ENCODE measurements at regions not wholly inside any gene's neighbourhood (a gene's known extent, or its start where the extent isn't known, plus 50 kb on each side); places are given as distances from the start of the nearest gene placed in this dataset.

GRCh38 chr2:190809139-190809764 is 71.4 kb upstream of the GLS start:
- ChIA-PET POLR2A (no interaction called here), CTCF (no interaction called here)
- Mint-ChIP-seq H3K9me3 (ENCODE audit: insufficient read depth) (no peaks in the 10 kb centered on the region), H3K4me3 (no peak overlapping the region), H3K4me1 (peaks cover 9% of the 10 kb centered on the region), H3K27me3 (no peaks in the 10 kb centered on the region), H3K27ac (no peak overlapping the region)
- Histone ChIP-seq H3K9ac (ENCODE audit: low read length) (no peak overlapping the region), H3K4me3 (ENCODE audit: control extremely low read depth in 1 of 5, extremely low read depth in 1 of 5, insufficient read depth in 1 of 5, low read depth in 2 of 5, low read length in 4 of 5) (no peak overlapping the region), H3K27ac (ENCODE audit: low read length in 2 of 2) (no peak overlapping the region), H3K79me2 (ENCODE audit: control insufficient read depth, insufficient read depth, low read length) (no peaks in the 10 kb centered on the region), H3K4me2 (replicated peaks; ENCODE audit: low read depth, low read length, poor library complexity, severe bottlenecking) (no peak overlapping the region), H3K9me3 (ENCODE audit: control extremely low read depth in 1 of 3, control insufficient read depth in 2 of 3, insufficient read depth in 1 of 3, low read length in 2 of 3) (no peaks in the 10 kb centered on the region), H2AFZ (ENCODE audit: insufficient read depth, low read depth, low read length, poor library complexity, severe bottlenecking) (no peak overlapping the region), H3K4me1 (ENCODE audit: control insufficient read depth in 2 of 2, insufficient read depth in 2 of 2, low read length in 2 of 2) (no peaks in the 10 kb centered on the region), H3K27me3 (replicated peaks in 1 of 4; ENCODE audit: control extremely low read depth in 1 of 4, control insufficient read depth in 3 of 4, insufficient read depth in 4 of 4, low read length in 3 of 4) (no peaks in the 10 kb centered on the region), H3K36me3 (replicated peaks in 1 of 2; ENCODE audit: control extremely low read depth in 1 of 2, control insufficient read depth in 1 of 2, extremely low read depth in 1 of 2, insufficient read depth in 2 of 2, low read length in 1 of 2) (no peaks in the 10 kb centered on the region), H4K20me1 (ENCODE audit: control insufficient read depth, insufficient read depth, low read length, poor library complexity, severe bottlenecking) (no peaks in the 10 kb centered on the region)
- TF ChIP-seq CTCF (IDR thresholded peaks at IDR 0.05): no peak
- TF ChIP-seq EZH2 (IDR thresholded peaks at IDR 0.05; ENCODE audit: borderline replicate concordance, insufficient read depth, low read depth, low read length, poor library complexity, severe bottlenecking): no peak
- intact Hi-C loops (cut with micrococcal nuclease): no loop called here
- WGBS (ENCODE audit: insufficient coverage): 95% methylated on average over 3 of the region's 5 CpGs
- ATAC-seq (ENCODE audit: low read depth) (no peak), DNase-seq (no peak)

GRCh38 chr2:190809876-190810525 is 70.6 kb upstream of the GLS start:
- Mint-ChIP-seq H3K27me3 (no peaks in the 10 kb centered on the region), H3K9me3 (ENCODE audit: insufficient read depth) (no peaks in the 10 kb centered on the region), H3K27ac (no peak overlapping the region), H3K4me3 (no peak overlapping the region), H3K4me1 (peaks cover 9% of the 10 kb centered on the region)
- Histone ChIP-seq H3K27me3 (replicated peaks in 1 of 4; ENCODE audit: control extremely low read depth in 1 of 4, control insufficient read depth in 3 of 4, insufficient read depth in 4 of 4, low read length in 3 of 4) (no peaks in the 10 kb centered on the region), H3K27ac (ENCODE audit: low read length in 2 of 2) (no peak overlapping the region), H3K4me3 (ENCODE audit: control extremely low read depth in 1 of 5, extremely low read depth in 1 of 5, insufficient read depth in 1 of 5, low read depth in 2 of 5, low read length in 4 of 5) (no peak overlapping the region), H4K20me1 (ENCODE audit: control insufficient read depth, insufficient read depth, low read length, poor library complexity, severe bottlenecking) (no peaks in the 10 kb centered on the region), H3K9ac (ENCODE audit: low read length) (no peak overlapping the region), H2AFZ (ENCODE audit: insufficient read depth, low read depth, low read length, poor library complexity, severe bottlenecking) (no peak overlapping the region), H3K4me1 (ENCODE audit: control insufficient read depth in 2 of 2, insufficient read depth in 2 of 2, low read length in 2 of 2) (no peaks in the 10 kb centered on the region), H3K79me2 (ENCODE audit: control insufficient read depth, insufficient read depth, low read length) (no peaks in the 10 kb centered on the region), H3K9me3 (ENCODE audit: control extremely low read depth in 1 of 3, control insufficient read depth in 2 of 3, insufficient read depth in 1 of 3, low read length in 2 of 3) (no peaks in the 10 kb centered on the region), H3K4me2 (replicated peaks; ENCODE audit: low read depth, low read length, poor library complexity, severe bottlenecking) (no peak overlapping the region), H3K36me3 (replicated peaks in 1 of 2; ENCODE audit: control extremely low read depth in 1 of 2, control insufficient read depth in 1 of 2, extremely low read depth in 1 of 2, insufficient read depth in 2 of 2, low read length in 1 of 2) (no peaks in the 10 kb centered on the region)
- ATAC-seq (ENCODE audit: low read depth) (no peak), DNase-seq (no peak)
- ChIA-PET POLR2A (no interaction called here), CTCF (no interaction called here)
- 86% methylated on average over 2 of the region's 4 CpGs for WGBS (ENCODE audit: insufficient coverage)
- TF ChIP-seq EZH2 (IDR thresholded peaks at IDR 0.05; ENCODE audit: borderline replicate concordance, insufficient read depth, low read depth, low read length, poor library complexity, severe bottlenecking): no peak
- no peak for TF ChIP-seq CTCF (IDR thresholded peaks at IDR 0.05)
- intact Hi-C loops (cut with micrococcal nuclease): no loop called here

Measured in B cell (primary cell).